MCF 10A (cell line): ENCODE measurements at regions not wholly inside any gene's neighbourhood (a gene's known extent, or its start where the extent isn't known, plus 50 kb on each side); places are given as distances from the start of the nearest gene placed in this dataset.

Experiments used
- BruUV-seq: library from RNA; stranded (reverse); fragments of 400-500 nt; replicated peaks from 2 replicates; lab custom pipeline; 2021; lab: Mats Ljungman, UMichigan
- CTCF ChIA-PET: fragments of 300-600 bp; sonication (Branson Sonifier 250); formaldehyde crosslinking; extraction: SDS; loops from one replicate; lab custom pipeline; 2021; ENCODE audit warnings: antibody characterized with exemption, inconsistent platforms; lab: Yijun Ruan, JAX
- POLR2A ChIA-PET: fragments of 300-600, 350-650 bp; sonication (Branson Sonifier 250); formaldehyde crosslinking; extraction: SDS; loops from one replicate; lab custom pipeline; 2020; ENCODE audit warnings: antibody characterized with exemption, inconsistent platforms; lab: Yijun Ruan, JAX
- DNase-seq: peaks from one replicate; pipeline ENCODE4 v3.0.0-alpha.2; 2018; ENCODE audit not compliant: unreplicated experiment
- H3K27ac Mint-ChIP-seq: one replicate; pipeline ENCODE4 v1.8.0; 2022; ENCODE audit warnings: mild to moderate bottlenecking, low read depth, mixed read lengths; ENCODE audit not compliant: unreplicated experiment
- H3K27me3 Mint-ChIP-seq: one replicate; pipeline ENCODE4 v1.8.0; 2022; ENCODE audit warnings: mixed read lengths; ENCODE audit not compliant: insufficient read depth, unreplicated experiment
- H3K36me3 Mint-ChIP-seq: one replicate; pipeline ENCODE4 v1.8.0; 2022; ENCODE audit warnings: mild to moderate bottlenecking, moderate library complexity, mixed read lengths; ENCODE audit not compliant: insufficient read depth, unreplicated experiment
- H3K4me1 Mint-ChIP-seq: one replicate; pipeline ENCODE4 v1.8.0; 2022; ENCODE audit warnings: mixed read lengths; ENCODE audit not compliant: insufficient read depth, unreplicated experiment
- H3K4me3 Mint-ChIP-seq: one replicate; pipeline ENCODE4 v1.8.0; 2022; ENCODE audit warnings: mild to moderate bottlenecking, moderate library complexity, mixed read lengths; ENCODE audit not compliant: unreplicated experiment
- H3K9me3 Mint-ChIP-seq: one replicate; pipeline ENCODE4 v1.8.0; 2022; ENCODE audit warnings: mixed read lengths; ENCODE audit not compliant: unreplicated experiment
- CTCF ChIP-seq: fragments of 200-600 bp; IDR thresholded peaks from one replicate; pipeline ENCODE4 v1.8.0; 2022; ENCODE audit warnings: antibody characterized with exemption, mild to moderate bottlenecking; ENCODE audit not compliant: unreplicated experiment
- intact Hi-C: fragments of 100-400 bp; cut with micrococcal nuclease; formaldehyde crosslinking; loops from 2 replicates; pipeline ENCODE4 v1.14.1; 2022

DNA sequence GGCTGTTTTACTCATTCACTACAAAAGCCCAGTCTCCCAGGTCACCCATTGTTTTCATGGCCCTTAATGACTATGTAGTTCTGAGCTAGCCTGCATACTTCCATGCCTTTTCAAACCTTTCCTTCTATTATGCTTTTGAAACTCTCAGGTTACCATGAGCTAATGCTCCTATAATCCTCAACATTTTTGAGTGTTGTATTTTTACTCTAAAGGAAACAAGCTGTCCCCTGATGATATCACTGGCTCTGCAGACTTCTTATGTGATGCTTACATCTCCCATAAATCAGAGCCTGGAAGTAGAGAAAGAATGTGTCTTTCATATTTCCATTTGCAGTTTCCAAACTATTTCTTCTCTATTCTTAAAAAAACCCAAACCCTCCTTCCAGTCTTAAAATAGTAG is 159.0 kb upstream of the RAG2 start:
- Mint-ChIP-seq H3K36me3 (no peaks in the 10 kb centered on the region), H3K9me3 (no peaks in the 10 kb centered on the region), H3K27ac (no peak overlapping the region), H3K27me3 (no peaks in the 10 kb centered on the region), H3K4me3 (no peak overlapping the region), H3K4me1 (no peaks in the 10 kb centered on the region)
- ChIA-PET CTCF (interaction anchor here (1.7 to 7.0 kb wide), 2 partner anchors 8 to 55 kb away, joined by 4 to 56 read pairs; no protein-coding TSS in a partner anchor), POLR2A (no interaction called here)
- DNase-seq: no peak
- intact Hi-C loops: no loop called here
- no peak for TF ChIP-seq CTCF
- no TSS peak for BruUV-seq

DNA sequence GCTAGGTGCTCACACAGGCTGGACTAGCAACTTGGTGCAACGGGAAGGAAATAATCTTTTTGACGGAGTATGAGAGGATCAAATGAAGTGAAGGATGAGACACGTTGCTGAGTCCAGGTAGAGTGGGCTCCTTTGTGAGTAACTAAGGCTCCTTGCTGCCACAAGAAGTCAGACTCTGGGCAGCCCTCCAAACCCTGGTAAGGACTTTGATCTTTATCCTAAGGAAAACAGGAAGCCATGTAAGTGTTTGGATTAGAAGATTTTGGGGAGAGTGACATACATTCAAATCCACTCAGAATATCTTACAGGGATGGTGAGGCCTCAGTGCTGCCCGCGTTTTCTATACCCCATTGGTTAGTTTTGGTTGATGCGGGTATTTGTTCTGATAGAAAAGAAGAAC is 155.9 kb upstream of the RAG2 start:
- POLR2A ChIA-PET: no interaction called here
- no peak overlapping the region for H3K27ac Mint-ChIP-seq
- intact Hi-C loops: no loop called here
- no peaks in the 10 kb centered on the region for H3K4me1 Mint-ChIP-seq
- H3K9me3 Mint-ChIP-seq: no peaks in the 10 kb centered on the region
- no peak for TF ChIP-seq CTCF
- no peak overlapping the region for H3K4me3 Mint-ChIP-seq
- no TSS peak for BruUV-seq
- CTCF ChIA-PET: no interaction called here
- no peak for DNase-seq
- H3K36me3 Mint-ChIP-seq: no peaks in the 10 kb centered on the region
- no peaks in the 10 kb centered on the region for H3K27me3 Mint-ChIP-seq

DNA sequence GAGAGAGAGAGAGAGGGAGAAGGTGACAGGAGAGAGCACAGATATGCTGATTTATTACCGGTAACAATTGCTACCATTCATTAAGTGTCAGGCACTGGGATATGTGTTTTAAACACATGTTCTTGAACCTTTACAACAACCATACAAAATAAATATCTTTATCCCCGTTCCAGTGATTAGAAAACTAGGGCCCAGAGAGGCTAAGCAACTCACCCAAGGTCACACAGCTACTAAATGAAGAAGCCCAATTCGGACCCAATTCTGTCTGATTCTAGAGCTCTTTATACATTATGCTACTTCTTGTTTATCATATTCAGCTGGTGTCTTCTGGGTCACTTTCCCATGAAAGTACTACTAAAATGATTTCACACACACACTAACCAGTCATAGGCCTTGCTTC is 154.0 kb upstream of the RAG2 start:
- no TSS peak for BruUV-seq
- Mint-ChIP-seq H3K27me3 (peaks cover 10% of the 10 kb centered on the region), H3K4me3 (no peak overlapping the region), H3K4me1 (peaks cover 7% of the 10 kb centered on the region), H3K27ac (no peak overlapping the region), H3K9me3 (no peaks in the 10 kb centered on the region), H3K36me3 (no peaks in the 10 kb centered on the region)
- CTCF ChIA-PET: interaction anchor here (0.8 to 7.6 kb wide), 4 partner anchors 13 to 187 kb away, joined by 3 to 204 read pairs (median 91); partner anchors contain the start of gene RAG1
- intact Hi-C loops: no loop called here
- DNase-seq: no peak
- POLR2A ChIA-PET: interaction anchor here (1.0 kb wide), 1 partner anchor 23 kb away, joined by 3 read pairs; no protein-coding TSS in a partner anchor
- no peak for TF ChIP-seq CTCF

DNA sequence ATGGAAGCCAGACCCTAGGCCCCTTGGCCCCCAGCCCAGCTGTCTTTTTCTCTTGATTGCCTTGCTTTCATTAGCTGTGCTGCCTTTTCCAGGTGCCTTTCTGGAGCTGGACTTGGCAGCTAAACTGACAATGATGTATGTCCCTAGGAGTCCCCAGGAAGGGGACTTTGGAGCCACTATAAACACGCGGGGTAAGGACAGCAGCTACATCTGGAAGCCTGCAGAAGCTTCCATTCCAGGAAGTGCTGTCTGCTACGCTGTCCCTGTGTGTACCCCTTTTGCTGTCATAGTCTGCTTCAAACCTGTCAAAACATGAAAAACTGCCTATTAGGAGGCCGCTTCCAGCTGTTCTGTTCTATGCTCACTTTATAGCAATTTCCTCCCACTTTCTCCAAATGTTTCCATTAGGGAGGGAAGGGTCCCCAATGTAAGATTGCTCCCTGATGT is 153.3 kb upstream of the RAG2 start:
- Mint-ChIP-seq H3K27me3 (peaks cover 17% of the 10 kb centered on the region), H3K27ac (no peak overlapping the region), H3K4me1 (peaks cover 10% of the 10 kb centered on the region), H3K36me3 (no peaks in the 10 kb centered on the region), H3K4me3 (no peak overlapping the region), H3K9me3 (no peaks in the 10 kb centered on the region)
- intact Hi-C loops: no loop called here
- POLR2A ChIA-PET: no interaction called here
- no peak for TF ChIP-seq CTCF
- BruUV-seq: no TSS peak
- CTCF ChIA-PET: interaction anchor here (0.6 to 7.6 kb wide), 6 partner anchors 7 to 186 kb away, joined by 3 to 204 read pairs (median 32); partner anchors contain the start of gene RAG1
- DNase-seq: no peak
